ENCODE measurements at regions not wholly inside any gene's neighbourhood (a gene's known extent, or its start where the extent isn't known, plus 50 kb on each side); places are given as distances from the start of the nearest gene placed in this dataset.
"Not testable (repeated sequence)": the region's sequence is repeated elsewhere in the genome, so short reads cannot be mapped to it uniquely, and the experiment has no call there.

DNA sequence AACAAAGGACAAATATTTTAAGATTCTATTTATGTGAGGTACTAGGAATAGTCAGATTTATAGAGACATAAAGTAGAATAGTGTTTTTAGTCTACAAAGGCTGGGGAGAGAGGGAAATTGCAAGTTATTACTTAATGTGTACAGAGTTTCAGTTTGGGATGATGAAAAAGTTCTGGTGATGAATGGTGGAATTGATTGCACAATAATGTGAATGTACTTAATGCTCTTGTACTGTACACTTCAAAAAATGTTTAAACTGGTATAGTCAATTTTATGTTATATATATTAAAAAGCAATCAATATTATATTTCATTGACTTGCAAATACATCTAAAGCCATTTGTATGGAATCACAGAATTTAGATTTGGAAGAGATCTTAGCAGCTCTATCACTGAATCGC lies 213.4 kb downstream of the PPP1R3A start:
- no peak for DNase-seq

DNA sequence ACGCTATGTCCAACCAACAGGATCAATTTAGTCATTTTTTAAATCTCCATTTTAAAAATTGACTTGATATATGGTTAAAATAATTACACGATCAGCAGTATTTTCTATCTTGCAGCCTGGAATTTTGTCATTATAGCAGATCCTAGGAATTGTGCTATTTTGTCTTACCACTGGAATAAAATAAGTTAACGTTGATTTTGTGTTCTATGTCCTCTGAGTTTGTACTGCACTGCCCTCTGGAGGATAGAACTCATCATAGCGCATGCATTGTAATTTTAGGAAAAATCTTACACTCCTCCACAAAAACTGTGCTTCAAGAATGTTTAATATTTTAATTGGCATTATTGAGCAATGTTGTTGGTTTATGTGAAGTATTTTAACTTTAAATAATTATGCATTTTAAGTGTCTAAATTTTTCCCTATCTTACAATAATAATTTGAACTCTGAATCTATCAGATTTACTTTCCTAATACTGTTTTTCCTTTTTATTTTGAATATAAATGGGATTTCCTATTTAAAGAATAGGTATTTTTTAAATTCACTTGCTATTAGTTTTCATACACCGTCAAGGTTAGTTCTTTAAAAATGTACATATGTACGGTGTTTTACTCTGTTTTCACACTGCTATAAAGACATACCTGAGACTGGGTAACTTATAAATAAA lies 220.1 kb downstream of the PPP1R3A start:
- peak; percentile 50 for DNase-seq

GRCh38 chr7:113694149-113694548 lies 224.7 kb downstream of the PPP1R3A start:
- no peak for DNase-seq

DNA sequence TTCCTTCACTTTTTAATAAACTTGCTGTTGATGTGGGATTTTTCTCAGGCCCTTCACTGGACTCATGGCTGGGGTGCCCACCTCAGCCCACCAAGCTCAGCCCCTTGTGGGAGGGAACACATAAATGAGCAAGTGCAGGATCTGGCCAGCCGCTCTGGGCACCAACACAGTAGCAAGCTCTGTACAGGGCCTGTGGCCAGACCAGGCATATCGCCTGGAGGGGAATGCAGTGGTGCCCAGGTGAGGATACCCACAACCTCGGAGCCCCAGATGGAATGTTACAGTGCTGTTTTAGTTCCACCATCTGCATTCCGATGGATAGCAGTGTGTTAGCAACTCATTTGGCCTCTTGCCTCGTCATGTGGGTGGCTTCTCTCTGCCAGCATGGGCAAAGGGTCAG lies 234.6 kb downstream of the PPP1R3A start:
- no peak for DNase-seq

DNA sequence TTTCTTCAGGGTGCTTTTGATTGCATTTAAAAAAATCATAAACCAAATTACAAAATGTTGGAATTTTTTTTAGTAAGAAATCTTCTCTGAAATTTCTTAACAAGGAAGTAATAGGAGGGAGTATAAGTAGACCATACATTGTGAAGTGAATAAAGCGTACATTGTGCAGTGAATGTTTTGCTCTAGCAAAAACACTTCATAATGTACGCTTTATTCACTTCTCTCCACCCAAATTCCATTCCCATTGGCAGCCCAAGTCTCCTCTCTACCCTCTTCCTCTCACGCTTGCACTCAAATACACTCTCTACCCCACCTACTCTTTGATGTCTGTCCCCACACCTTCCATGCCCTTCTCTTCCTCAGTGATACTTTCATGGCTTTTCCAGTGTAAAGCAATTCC lies 241.0 kb downstream of the PPP1R3A start:
- no peak for DNase-seq

- no peak for DNase-seq
These were observed 253.9 kb downstream of the PPP1R3A start for GRCh38 chr7:113664867-113665266.

- DNase-seq: no peak
These were observed 259.4 kb downstream of the PPP1R3A start for GRCh38 chr7:113659416-113659815.

DNA sequence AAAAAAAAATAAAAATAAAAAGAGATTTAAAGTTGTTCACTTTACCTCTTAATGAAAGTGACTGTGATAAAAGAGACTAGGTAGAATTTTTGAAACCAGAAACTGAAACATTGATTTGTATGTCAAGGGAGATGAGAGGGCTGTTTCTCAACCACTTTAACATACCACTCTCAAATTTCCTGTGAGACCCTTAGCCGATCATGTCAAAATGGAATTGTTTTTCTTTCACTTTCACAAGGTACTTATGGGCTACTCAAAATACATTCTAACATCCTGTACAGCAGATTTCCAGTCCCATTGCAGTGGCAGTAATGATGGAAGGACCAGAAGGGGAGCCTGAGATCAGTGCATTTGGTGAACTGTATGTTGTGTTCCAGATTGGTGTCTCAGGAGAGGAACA lies 261.2 kb downstream of the PPP1R3A start:
- DNase-seq: no peak

- no peak for DNase-seq
These were observed 266.3 kb downstream of the PPP1R3A start for GRCh38 chr7:113652501-113652900.

GRCh38 chr7:113649556-113649955 lies 269.3 kb downstream of the PPP1R3A start:
- no peak for DNase-seq

DNA sequence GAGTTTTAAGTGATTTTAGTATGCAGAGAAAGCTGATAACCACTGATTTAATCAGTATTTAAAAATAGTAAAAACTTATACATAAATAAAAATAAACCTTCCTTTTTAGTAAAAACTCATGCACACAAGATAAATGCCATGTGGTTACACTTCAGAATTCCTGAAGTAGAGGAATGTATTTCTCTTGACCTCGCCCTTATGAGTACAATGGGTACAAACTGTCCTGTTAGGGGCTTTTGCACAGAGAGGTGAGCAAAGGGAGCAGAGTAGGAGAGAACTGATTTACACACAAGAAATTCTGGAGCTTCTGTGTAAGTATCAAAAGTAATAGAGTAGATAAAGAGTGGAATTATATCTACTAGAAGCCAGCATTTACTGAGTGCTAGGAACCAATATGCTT lies 279.6 kb downstream of the PPP1R3A start:
- no peak for DNase-seq

GRCh38 chr7:113636727-113637421 lies 281.9 kb downstream of the PPP1R3A start:
- no peak for DNase-seq

- DNase-seq: no peak
These were observed 283.3 kb downstream of the PPP1R3A start for GRCh38 chr7:113635492-113635891.

DNA sequence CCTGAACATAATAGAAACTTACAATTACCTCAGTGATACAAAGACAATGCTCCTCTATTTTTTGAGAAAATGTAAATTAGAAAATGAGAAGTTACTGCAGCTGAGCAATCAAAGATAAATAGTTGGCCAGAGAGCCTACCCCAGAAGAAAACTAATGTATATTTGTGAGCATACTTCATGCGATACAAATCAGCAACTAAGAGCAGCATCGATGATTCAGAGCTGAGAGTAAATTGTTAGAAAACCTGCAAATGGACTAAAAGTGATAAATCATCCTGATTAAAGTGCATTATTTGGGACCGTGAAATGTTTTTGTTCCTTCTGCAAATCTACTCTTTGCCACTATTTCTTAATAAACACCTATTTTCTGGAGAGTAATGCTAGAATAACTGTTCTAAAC lies 285.7 kb downstream of the PPP1R3A start:
- DNase-seq: no peak

DNA sequence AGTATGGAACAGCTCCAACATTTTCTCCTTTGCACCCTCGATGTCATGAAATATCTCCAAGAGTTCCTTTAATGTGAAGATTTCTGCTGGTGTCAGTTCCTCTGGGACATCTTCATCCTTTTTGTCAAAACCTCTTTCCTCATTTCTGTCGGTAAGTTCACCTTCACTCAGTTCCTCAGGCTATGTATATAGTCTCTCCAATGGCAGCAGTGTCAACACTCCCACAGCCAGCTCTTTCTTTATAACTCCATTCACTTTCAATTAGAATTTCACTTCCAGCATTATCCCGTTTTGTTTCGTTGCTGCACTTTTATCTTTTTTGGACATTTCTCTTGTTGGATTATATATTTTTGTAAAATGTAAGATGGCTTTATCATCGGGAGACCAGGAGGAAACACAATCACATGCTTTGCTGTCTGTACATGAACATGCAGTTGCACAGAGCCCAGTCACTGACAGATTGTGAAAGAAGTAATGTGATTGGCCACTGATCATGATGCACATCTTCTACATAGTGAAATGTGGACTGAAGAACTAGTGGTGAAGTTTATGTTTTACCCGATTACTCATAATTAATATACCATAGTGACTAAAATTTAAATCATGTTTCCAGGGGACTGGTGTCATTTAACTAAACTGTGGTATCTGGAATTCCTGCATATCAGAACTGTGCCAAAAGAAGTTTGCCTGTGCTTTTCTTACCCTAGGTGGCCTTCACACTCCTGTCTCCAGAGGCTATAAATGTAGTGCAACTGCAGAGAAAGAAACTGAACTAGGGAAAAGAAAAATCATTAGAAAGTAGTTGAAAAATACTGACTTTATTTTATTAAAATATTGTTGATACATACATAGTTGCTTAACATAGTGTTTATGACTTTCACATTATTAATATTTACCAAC lies 289.6 kb downstream of the PPP1R3A start:
- DNase-seq: no peak

DNA sequence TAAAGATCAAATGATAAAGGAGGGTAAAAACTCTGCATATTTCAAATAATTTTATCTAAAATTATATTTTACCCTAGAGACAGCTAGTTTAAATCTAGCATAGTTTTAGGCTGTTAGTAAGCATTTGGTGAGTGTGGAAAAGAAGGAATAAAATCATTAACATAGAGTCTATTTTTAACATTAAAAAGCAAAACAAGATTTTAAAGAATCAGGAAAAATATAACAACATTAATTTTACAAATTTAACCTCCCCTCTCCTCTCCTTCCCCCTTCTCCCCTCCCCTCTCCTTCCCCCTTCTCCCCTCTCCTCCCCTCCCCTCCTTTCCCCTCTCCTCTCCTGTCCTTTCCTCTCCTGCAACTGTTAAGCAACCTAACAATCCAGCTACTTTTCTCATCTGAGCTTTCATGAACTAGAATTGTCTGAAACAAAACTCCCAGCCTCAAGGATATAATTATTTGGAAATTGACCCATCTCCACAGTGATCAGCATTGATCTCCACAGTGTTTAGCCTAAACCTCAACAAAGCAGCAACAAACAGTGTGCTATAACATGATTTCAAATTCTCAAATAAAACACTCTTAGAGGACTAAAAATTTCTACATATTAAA lies 293.2 kb downstream of the PPP1R3A start:
- no peak for DNase-seq

- no peak for DNase-seq
These were observed 296.0 kb downstream of the PPP1R3A start for GRCh38 chr7:113622796-113623195.

DNA sequence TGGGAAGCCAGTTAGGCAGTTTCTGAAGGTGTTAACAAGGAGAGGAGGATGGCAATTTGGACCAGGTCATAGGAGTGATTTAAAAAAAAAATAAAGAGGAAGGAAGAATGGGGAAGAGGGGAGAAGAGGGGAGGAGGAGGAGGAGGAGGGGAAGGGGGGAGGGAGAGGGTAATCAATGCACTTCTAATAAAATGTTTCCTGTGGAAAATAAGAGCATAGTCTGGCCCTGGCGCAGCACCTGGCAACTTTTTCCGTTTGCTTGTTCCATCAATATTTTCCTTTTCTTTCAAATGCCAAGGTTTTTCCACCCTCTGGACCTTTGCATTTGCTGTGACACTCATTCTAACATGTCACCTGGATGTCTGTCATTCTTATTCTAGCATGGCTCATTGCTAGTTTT lies 308.2 kb downstream of the PPP1R3A start:
- DNase-seq: no peak

DNA sequence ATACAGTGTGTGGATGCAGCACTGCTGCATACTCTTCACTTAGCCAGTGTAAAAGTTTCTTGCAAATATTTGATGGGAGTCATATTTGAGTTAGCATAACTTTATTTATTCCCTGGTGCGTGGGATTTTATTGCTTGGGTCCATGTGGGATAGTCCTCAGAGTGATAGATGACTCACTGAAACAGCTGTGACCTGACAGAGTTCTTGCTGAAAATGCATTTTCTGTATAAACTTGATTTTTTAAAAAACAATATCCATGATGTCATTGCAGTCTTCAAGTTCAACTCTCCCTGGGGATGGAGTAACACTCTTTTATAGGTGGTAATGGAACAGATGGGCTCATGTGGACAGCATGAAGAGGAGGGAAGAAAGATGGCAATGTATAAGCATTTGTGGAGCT lies 310.0 kb downstream of the PPP1R3A start:
- DNase-seq: no peak

DNA sequence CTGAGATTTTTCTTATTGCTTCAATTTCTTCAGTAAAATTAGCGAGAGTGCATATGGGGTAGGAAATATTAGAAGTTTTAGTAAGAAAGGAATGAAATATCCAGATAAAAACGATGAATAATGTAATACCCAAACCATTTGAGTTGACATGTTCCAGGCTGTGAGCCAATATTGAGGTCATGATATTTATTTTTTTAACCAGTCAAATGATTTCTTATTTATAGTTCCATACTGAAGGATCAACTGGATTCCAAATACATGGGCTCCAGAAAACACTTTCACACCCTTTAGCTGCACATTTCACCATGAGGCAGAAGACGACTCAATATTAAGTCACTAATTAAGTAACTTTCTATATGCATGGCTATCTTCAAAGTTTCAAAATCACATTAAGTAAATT lies 312.5 kb downstream of the PPP1R3A start:
- DNase-seq: no peak

GRCh38 chr7:113600428-113600827 lies 318.4 kb downstream of the PPP1R3A start:
- DNase-seq: not testable (repeated sequence)

GRCh38 chr7:113593455-113593854 lies 325.4 kb downstream of the PPP1R3A start:
- not testable (repeated sequence) for DNase-seq

GRCh38 chr7:113592924-113593323 lies 325.9 kb downstream of the PPP1R3A start:
- not testable (repeated sequence) for DNase-seq

All from hematopoietic multipotent progenitor cell treated with erythropoietin and hydrocortisone succinate and interleukin-3 and kit ligand, for 6 days (in vitro differentiated cells).